ENCODE measurements at regions not wholly inside any gene's neighbourhood (a gene's known extent, or its start where the extent isn't known, plus 50 kb on each side); places are given as distances from the start of the nearest gene placed in this dataset.

- no peak for DNase-seq (ENCODE audit: low read depth)
- no peak for TF ChIP-seq CTCF (IDR thresholded peaks at IDR 0.05; ENCODE audit: low read depth, low read length, missing control alignments)
Observed at GRCh38 chr4:79756140-79756895, 316.7 kb downstream of the ANTXR2 start.

GRCh38 chr4:79748835-79749234 is 324.2 kb downstream of the ANTXR2 start:
- H3K4me3 ChIP-seq (ENCODE audit: low read depth, low read length), result no peak overlapping the region
- DNase-seq (ENCODE audit: low read depth), result no peak
- no peak for TF ChIP-seq CTCF (IDR thresholded peaks at IDR 0.05; ENCODE audit: low read depth, low read length, missing control alignments)

More at GRCh38 chr4:79756140-79756895, 316.7 kb downstream of the ANTXR2 start:
- H3K4me3 ChIP-seq (ENCODE audit: low read depth, low read length), result no peak overlapping the region

- no peak for DNase-seq (ENCODE audit: low read depth)
- TF ChIP-seq CTCF (IDR thresholded peaks at IDR 0.05; ENCODE audit: low read depth, low read length, missing control alignments), result no peak
Observed at GRCh38 chr4:79747252-79747651, 325.8 kb downstream of the ANTXR2 start.

GRCh38 chr4:79743014-79743413 is 330.0 kb downstream of the ANTXR2 start:
- no peak for DNase-seq (ENCODE audit: low read depth)
- TF ChIP-seq CTCF (IDR thresholded peaks at IDR 0.05; ENCODE audit: low read depth, low read length, missing control alignments), result no peak
- no peak overlapping the region for H3K4me3 ChIP-seq (ENCODE audit: low read depth, low read length)

More at GRCh38 chr4:79747252-79747651, 325.8 kb downstream of the ANTXR2 start:
- no peak overlapping the region for H3K4me3 ChIP-seq (ENCODE audit: low read depth, low read length)

- no peak for DNase-seq (ENCODE audit: low read depth)
- TF ChIP-seq CTCF (IDR thresholded peaks at IDR 0.05; ENCODE audit: low read depth, low read length, missing control alignments), result no peak
- H3K4me3 ChIP-seq (ENCODE audit: low read depth, low read length), result no peak overlapping the region
Observed at GRCh38 chr4:79739912-79740311, 331.9 kb upstream of the GK2 start.

- H3K4me3 ChIP-seq (ENCODE audit: low read depth, low read length), result no peak overlapping the region
- TF ChIP-seq CTCF (IDR thresholded peaks at IDR 0.05; ENCODE audit: low read depth, low read length, missing control alignments), result no peak
- DNase-seq (ENCODE audit: low read depth), result no peak
Observed at GRCh38 chr4:79723507-79723906, 315.5 kb upstream of the GK2 start.

- no peak for DNase-seq (ENCODE audit: low read depth)
- H3K4me3 ChIP-seq (ENCODE audit: low read depth, low read length), result no peak overlapping the region
- TF ChIP-seq CTCF (IDR thresholded peaks at IDR 0.05; ENCODE audit: low read depth, low read length, missing control alignments), result no peak
Observed at GRCh38 chr4:79700356-79700755, 292.3 kb upstream of the GK2 start.

Measured in GM12864 (cell line).